H1 (cell line): ENCODE measurements at regions not wholly inside any gene's neighbourhood (a gene's known extent, or its start where the extent isn't known, plus 50 kb on each side); places are given as distances from the start of the nearest gene placed in this dataset.

Experiments used
- CTCF ChIA-PET: fragments of 300-600 bp; sonication (Branson Sonifier 250); formaldehyde crosslinking; loops from one replicate; lab custom pipeline; 2021; ENCODE audit not compliant: partially characterized antibody; lab: Charles Lee
- POLR2A ChIA-PET: fragments of 300-600 bp; sonication (Branson Sonifier 250); formaldehyde crosslinking; loops from one replicate; lab custom pipeline; 2021; ENCODE audit warnings: inconsistent platforms; ENCODE audit not compliant: partially characterized antibody; lab: Charles Lee
- DNase-seq, 2 experiments: peaks; one replicate each; pipeline versions ENCODE4 v3.0.0 to v3.0.0-alpha.2; 2010 to 2022; ENCODE audit warnings: low spot score in 2 of 2, low read depth in 1 of 2, mixed read lengths in 1 of 2
- FAIRE-seq: peaks from 2 replicates; lab custom pipeline; 2011; peaks lifted over from hg19 to GRCh38; lab: Jason Lieb, UNC
- H2AFZ ChIP-seq: 2 replicates; pipeline ENCODE4 v1.8.1; 2012; ENCODE audit warnings: low read length, inconsistent platforms
- H2AK5ac ChIP-seq: 2 replicates; pipeline ENCODE4 v1.6.1; 2013; ENCODE audit warnings: low read depth, low read length
- H2BK120ac ChIP-seq: replicated peaks from 2 replicates; pipeline ENCODE3; 2013; ENCODE audit warnings: low read depth, low read length, inconsistent platforms
- H2BK12ac ChIP-seq: 2 replicates; pipeline ENCODE4 v1.6.1; 2013; ENCODE audit warnings: low read depth, low read length
- H2BK15ac ChIP-seq: 2 replicates; pipeline ENCODE4 v1.6.1; 2013; ENCODE audit warnings: low read length
- H2BK20ac ChIP-seq: 2 replicates; pipeline ENCODE4 v1.6.1; 2013; ENCODE audit warnings: low read length
- H2BK5ac ChIP-seq: 2 replicates; pipeline ENCODE4 v1.6.1; 2013; ENCODE audit warnings: low read depth, low read length
- H3K14ac ChIP-seq: 2 replicates; pipeline ENCODE4 v1.6.1; 2013; ENCODE audit warnings: inconsistent platforms; ENCODE audit not compliant: insufficient read length
- H3K18ac ChIP-seq: 2 replicates; pipeline ENCODE4 v1.6.1; 2013; ENCODE audit warnings: low read length; ENCODE audit errors: extremely low read depth
- H3K23ac ChIP-seq: 2 replicates; pipeline ENCODE4 v1.6.1; 2013; ENCODE audit warnings: inconsistent platforms; ENCODE audit not compliant: insufficient read length
- H3K23me2 ChIP-seq: 2 replicates; pipeline ENCODE4 v1.6.1; 2013; ENCODE audit warnings: low read depth, low read length
- H3K27ac ChIP-seq: 2 replicates; pipeline ENCODE4 v1.6.1; 2011; ENCODE audit warnings: low read depth, low read length, inconsistent platforms
- H3K27me3 ChIP-seq, 4 experiments: replicated peaks in 1 of 4; 1 replicate in 1 of 4; 2 replicates in 3 of 4; pipeline versions ENCODE4 v1.6.1 to v1.8.1; 2011 to 2013; ENCODE audit warnings: low read length in 3 of 4, mild to moderate bottlenecking in 3 of 4, inconsistent platforms in 2 of 4, mixed read lengths in 2 of 4, moderate library complexity in 1 of 4; ENCODE audit not compliant: control insufficient read depth in 3 of 4, insufficient read depth in 3 of 4; ENCODE audit errors: extremely low read depth in 1 of 4
- H3K36me3 ChIP-seq, 4 experiments: 2 replicates each; pipeline versions ENCODE4 v1.6.1 to v1.8.1; 2011 to 2013; ENCODE audit warnings: mild to moderate bottlenecking in 4 of 4, low read length in 3 of 4, moderate library complexity in 2 of 4, control low read depth in 1 of 4, inconsistent platforms in 1 of 4; ENCODE audit not compliant: insufficient read depth in 4 of 4, control insufficient read depth in 2 of 4
- H3K4ac ChIP-seq: replicated peaks from 2 replicates; pipeline ENCODE3; 2013; ENCODE audit warnings: low read length, low read depth, mixed read lengths, inconsistent platforms; ENCODE audit not compliant: insufficient read length
- H3K4me1 ChIP-seq, 4 experiments: replicated peaks in 1 of 4; 1 replicate in 1 of 4; 2 replicates in 3 of 4; pipeline versions ENCODE4 v1.6.1 to v1.8.1; 2011 to 2013; ENCODE audit warnings: low read length in 3 of 4, inconsistent platforms in 2 of 4, mixed read lengths in 1 of 4; ENCODE audit not compliant: insufficient read depth in 4 of 4, control insufficient read depth in 3 of 4
- H3K4me2 ChIP-seq, 2 experiments: 2 replicates each; pipeline versions ENCODE4 v1.6.1 to v1.8.1; 2011 to 2013; ENCODE audit warnings: low read depth in 2 of 2, low read length in 2 of 2, control low read depth in 1 of 2, inconsistent platforms in 1 of 2, mild to moderate bottlenecking in 1 of 2; ENCODE audit not compliant: insufficient read depth in 1 of 2
- H3K4me3 ChIP-seq, 4 experiments: fragments of 200-600, 300-600 bp in 1 of 4; sonication (generic), shearing (Covaris generic), sonication (Bioruptor Twin) in 1 of 4; 2 replicates each; pipeline versions ENCODE4 v1.5.1 to v1.8.1; 2011 to 2016; ENCODE audit warnings: low read length in 4 of 4, low read depth in 3 of 4, control low read depth in 2 of 4, inconsistent platforms in 2 of 4, mild to moderate bottlenecking in 2 of 4, mixed read lengths in 1 of 4, moderate library complexity in 1 of 4; ENCODE audit not compliant: insufficient read depth in 2 of 4; ENCODE audit errors: extremely low read depth in 1 of 4
- H3K56ac ChIP-seq: replicated peaks from 2 replicates; pipeline ENCODE3; 2013; ENCODE audit warnings: low read depth, mild to moderate bottlenecking, mixed read lengths, low read length, inconsistent platforms; ENCODE audit not compliant: insufficient read length
- H3K79me1 ChIP-seq: 2 replicates; pipeline ENCODE4 v1.6.1; 2013; ENCODE audit warnings: low read depth, low read length, control low read depth
- H3K79me2 ChIP-seq, 2 experiments: 2 replicates each; pipeline versions ENCODE4 v1.6.1 to v1.8.1; 2012 to 2013; ENCODE audit warnings: low read length in 2 of 2, mild to moderate bottlenecking in 2 of 2, inconsistent platforms in 1 of 2; ENCODE audit not compliant: insufficient read depth in 2 of 2, control insufficient read depth in 1 of 2
- H3K9ac ChIP-seq, 4 experiments: replicated peaks in 1 of 4; 1 replicate in 1 of 4; 2 replicates in 3 of 4; pipeline versions ENCODE4 v1.6.1 to v1.8.1; 2011 to 2013; ENCODE audit warnings: low read depth in 3 of 4, low read length in 3 of 4, control low read depth in 2 of 4, mild to moderate bottlenecking in 2 of 4, moderate library complexity in 2 of 4, inconsistent platforms in 1 of 4; ENCODE audit errors: extremely low read depth in 1 of 4
- H3K9me3 ChIP-seq, 2 experiments: 2 replicates each; pipeline versions ENCODE4 v1.6.1 to v1.8.1; 2012 to 2013; ENCODE audit warnings: mild to moderate bottlenecking in 2 of 2, moderate library complexity in 2 of 2, control low read depth in 1 of 2, inconsistent platforms in 1 of 2, low read depth in 1 of 2, low read length in 1 of 2, mixed read lengths in 1 of 2; ENCODE audit not compliant: insufficient read depth in 2 of 2
- H4K20me1 ChIP-seq, 2 experiments: replicated peaks in 1 of 2; 2 replicates each; pipeline versions ENCODE3 to v1.8.1; 2011 to 2013; ENCODE audit warnings: inconsistent platforms in 2 of 2, low read length in 2 of 2, mild to moderate bottlenecking in 1 of 2; ENCODE audit not compliant: insufficient read depth in 2 of 2, control insufficient read depth in 1 of 2
- H4K5ac ChIP-seq: 2 replicates; pipeline ENCODE4 v1.6.1; 2013; ENCODE audit warnings: low read length, low read depth, mixed read lengths, inconsistent platforms; ENCODE audit not compliant: insufficient read length
- H4K8ac ChIP-seq: 2 replicates; pipeline ENCODE4 v1.8.0; 2013; ENCODE audit warnings: mild to moderate bottlenecking, moderate library complexity, low read length, inconsistent platforms; ENCODE audit not compliant: insufficient read depth; ENCODE audit errors: extremely low read depth
- H4K91ac ChIP-seq: replicated peaks from 2 replicates; pipeline ENCODE3; 2013; ENCODE audit warnings: low read length, mixed read lengths, inconsistent platforms; ENCODE audit not compliant: insufficient read length
- EZH2 ChIP-seq: fragments of 200-600 bp; sonication (generic); IDR thresholded peaks from 2 replicates; pipeline ENCODE4 v1.7.1; 2012; ENCODE audit warnings: low read depth, mild to moderate bottlenecking, moderate library complexity, low read length, inconsistent platforms; ENCODE audit not compliant: severe bottlenecking
- KDM4A ChIP-seq: IDR thresholded peaks from one replicate; pipeline ENCODE4 v1.7.1; 2012; ENCODE audit warnings: low read depth, mild to moderate bottlenecking, moderate library complexity, low read length, inconsistent platforms; ENCODE audit not compliant: severe bottlenecking
- POLR2A ChIP-seq, 2 experiments: IDR thresholded peaks; 1 replicate in 1 of 2; 2 replicates in 1 of 2; pipeline ENCODE4 v1.6.1; 2011; ENCODE audit warnings: low read depth in 2 of 2, low read length in 2 of 2, mild to moderate bottlenecking in 2 of 2; ENCODE audit errors: control extremely low read depth in 1 of 2
- POLR2AphosphoS5 ChIP-seq: IDR thresholded peaks from 2 replicates; pipeline ENCODE4 v1.6.1; 2011; ENCODE audit warnings: low read depth, low read length
- WGBS, 2 experiments: shearing (Covaris generic) in 1 of 2; methylation state at CpG; one replicate each; pipeline versions ENCODE4 v1.1.6 to v1.1.7; 2013 to 2015; ENCODE audit warnings: low lambda C conversion rate in 2 of 2, mixed read lengths in 2 of 2, inconsistent platforms in 1 of 2, low coverage in 1 of 2, missing lambda C conversion rate in 1 of 2; ENCODE audit not compliant: insufficient replicate concordance in 2 of 2, insufficient coverage in 1 of 2, insufficient read length in 1 of 2; ENCODE audit errors: extremely low coverage in 1 of 2, missing lambda C conversion rate in 1 of 2; 5-methylcytosine and 5-hydroxymethylcytosine counted together

GRCh38 chr5:160484678-160485077 is 63.0 kb downstream of the PTTG1 start:
- H2AFZ ChIP-seq, result 0 out of 2 replicates have a peak overlapping the region, but pooled peaks have one; percentile 79
- no peak overlapping the region for H4K91ac ChIP-seq
- H3K36me3 ChIP-seq, result no peaks in the 10 kb centered on the region
- no peak overlapping the region for H3K23ac ChIP-seq
- peak overlapping the region; percentile 53; the same call in 1 of the 2 replicates for H2BK5ac ChIP-seq
- POLR2A ChIA-PET, result no interaction called here
- DNase-seq (no peak), FAIRE-seq (no peak)
- peak overlapping the region in 1 of 2 experiments; percentile 29; a peak in 1 of 4 replicates for H3K4me2 ChIP-seq
- H3K79me2 ChIP-seq, result no peaks in the 10 kb centered on the region
- no peaks in the 10 kb centered on the region for H3K9me3 ChIP-seq
- peak overlapping the region; percentile 82 for H2BK12ac ChIP-seq
- 92% methylated on average over 2 of the region's 2 CpGs; no CpG with 5 or more reads in 1 of the 2 experiments for WGBS, 2 experiments
- H3K4me1 ChIP-seq, result peaks cover 2 to 12% (median 8%) of the 10 kb centered on the region in 4 experiments; a peak in 6 of 7 replicates
- CTCF ChIA-PET, result interaction anchor here (1.8 to 5.2 kb wide), 2 partner anchors 25 to 45 kb away, joined by 7 to 29 read pairs; no protein-coding TSS in a partner anchor
- no peaks in the 10 kb centered on the region for H3K27me3 ChIP-seq
- 0 out of 2 replicates have a peak overlapping the region, but pooled peaks have one; percentile 40 for H2BK15ac ChIP-seq
- no peaks in the 10 kb centered on the region for H3K79me1 ChIP-seq
- no peak overlapping the region for H3K9ac ChIP-seq
- H3K4me3 ChIP-seq, result no peak overlapping the region
- H3K4ac ChIP-seq, result no peak overlapping the region
- H2AK5ac ChIP-seq, result peak overlapping the region; percentile 83; the same call in 1 of the 2 replicates
- H3K56ac ChIP-seq, result no peak overlapping the region
- H4K20me1 ChIP-seq, result no peaks in the 10 kb centered on the region
- H3K27ac ChIP-seq, result no peak overlapping the region
- H2BK120ac ChIP-seq, result peak overlapping the region; percentile 3
- no peak overlapping the region for H4K5ac ChIP-seq
- no peaks in the 10 kb centered on the region for H3K23me2 ChIP-seq
- 0 out of 2 replicates have a peak overlapping the region, but pooled peaks have one; percentile 90 for H2BK20ac ChIP-seq
- H3K14ac ChIP-seq, result no peak overlapping the region
- TF ChIP-seq KDM4A, result no peak
- no peak for TF ChIP-seq POLR2A (IDR thresholded peaks at IDR 0.05; ENCODE audit: control extremely low read depth in 1 of 2, low read depth in 2 of 2, low read length in 2 of 2)
- no peak for TF ChIP-seq POLR2AphosphoS5
- no peak for TF ChIP-seq EZH2
- 0 out of 2 replicates have a peak overlapping the region, but pooled peaks have one; percentile 39 for H3K18ac ChIP-seq
- H4K8ac ChIP-seq, result no peak overlapping the region
